ENCODE measurements at regions not wholly inside any gene's neighbourhood (a gene's known extent, or its start where the extent isn't known, plus 50 kb on each side); places are given as distances from the start of the nearest gene placed in this dataset.

GRCh38 chr10:128307820-128308219 is 181.6 kb upstream of the MKI67 start:
- TF ChIP-seq CTCF (IDR thresholded peaks at IDR 0.05; ENCODE audit: poor library complexity) (no peak), EZH2 (IDR thresholded peaks at IDR 0.05; ENCODE audit: borderline replicate concordance) (no peak)
